22Rv1 (cell line): ENCODE measurements at regions not wholly inside any gene's neighbourhood (a gene's known extent, or its start where the extent isn't known, plus 50 kb on each side); places are given as distances from the start of the nearest gene placed in this dataset.
A peak's percentile ranks its signal among the peaks of the same experiment; 100 is the strongest.
"Not testable (repeated sequence)": the region's sequence is repeated elsewhere in the genome, so short reads cannot be mapped to it uniquely, and the experiment has no call there.

ENCODE experiments used
- H3K27ac ChIP-seq: fragments of 450-650 bp; 2 replicates; pipeline ENCODE4 v1.5.1; 2017
- CTCF ChIP-seq: fragments of 450-650 bp; IDR thresholded peaks from 2 replicates; pipeline ENCODE4 v1.5.1; 2017; ENCODE audit warnings: mild to moderate bottlenecking
- ZFX ChIP-seq: fragments of 450-650 bp; IDR thresholded peaks from 2 replicates; pipeline ENCODE4 v1.6.1; 2017; ENCODE audit warnings: antibody characterized with exemption, borderline replicate concordance

GRCh38 chr2:190005513-190005912 lies 57.0 kb downstream of the MSTN start:
- TF ChIP-seq CTCF (no peak), ZFX (no peak)

GRCh38 chr2:189999661-190000060 lies 62.9 kb downstream of the MSTN start:
- TF ChIP-seq CTCF: no peak
- no peak for TF ChIP-seq ZFX
- H3K27ac ChIP-seq: no peak overlapping the region

More at GRCh38 chr2:190005513-190005912, 57.0 kb downstream of the MSTN start:
- no peak overlapping the region for H3K27ac ChIP-seq

- H3K27ac ChIP-seq: not testable (repeated sequence)
Observed at GRCh38 chr2:189998665-189999064, 63.9 kb downstream of the MSTN start.

GRCh38 chr2:189997016-189997415 lies 65.5 kb downstream of the MSTN start:
- TF ChIP-seq ZFX (no peak), CTCF (no peak)
- no peak overlapping the region for H3K27ac ChIP-seq

- TF ChIP-seq CTCF (no peak), ZFX (no peak)
Observed at GRCh38 chr2:189995679-189996078, 66.8 kb downstream of the MSTN start.

GRCh38 chr2:189982780-189983394 lies 79.6 kb downstream of the MSTN start:
- H3K27ac ChIP-seq: no peak overlapping the region
- TF ChIP-seq ZFX: no peak
- TF ChIP-seq CTCF: peak; percentile 76

More at GRCh38 chr2:189995679-189996078, 66.8 kb downstream of the MSTN start:
- no peak overlapping the region for H3K27ac ChIP-seq

- TF ChIP-seq CTCF (no peak), ZFX (no peak)
- H3K27ac ChIP-seq: no peak overlapping the region
Observed at GRCh38 chr2:189982087-189982486, 80.4 kb downstream of the MSTN start.

- H3K27ac ChIP-seq: not testable (repeated sequence)
Observed at GRCh38 chr2:189976488-189976887, 86.0 kb downstream of the MSTN start.
